Pancreas (tissue), 10 donors: ENCODE measurements at regions not wholly inside any gene's neighbourhood (a gene's known extent, or its start where the extent isn't known, plus 50 kb on each side); places are given as distances from the start of the nearest gene placed in this dataset.

Experiments
- ATAC-seq, 4 donors: fragments of 200-7000 bp; cut with Tn5 transposase; one replicate each; pipeline versions ENCODE4 v1.8.0 to v1.9.1; 2020; ENCODE audit warnings: mild to moderate bottlenecking in 4 of 4, moderate library complexity in 4 of 4
- DNase-seq, 6 donors: peaks; one replicate each; pipeline ENCODE4 v3.0.0-alpha.2; 2020
- FAIRE-seq: peaks from 2 replicates; lab custom pipeline; 2012; peaks lifted over from hg19 to GRCh38; lab: Jason Lieb, UNC
- H3K27ac ChIP-seq, 4 donors: fragments of 200-600 bp; sonication (generic); 1 replicate in 3 of 4; 2 replicates in 1 of 4; pipeline versions ENCODE4 v1.5.0 to v1.8.0; 2020
- H3K27me3 ChIP-seq, 4 donors: fragments of 200-600 bp; one replicate each; pipeline ENCODE4 v1.8.0; 2021
- H3K36me3 ChIP-seq, 3 donors: fragments of 200-600 bp; sonication (generic) in 1 of 3; one replicate each; pipeline versions ENCODE4 v1.5.0 to v1.8.0; 2020 to 2021
- H3K4me1 ChIP-seq, 3 donors: fragments of 200-600 bp; one replicate each; pipeline ENCODE4 v1.8.0; 2021
- H3K4me3 ChIP-seq, 4 donors: fragments of 200-600 bp; sonication (generic) in 2 of 4; one replicate each; pipeline versions ENCODE4 v1.5.0 to v1.8.0; 2020 to 2021
- H3K9me3 ChIP-seq, 4 donors: fragments of 200-600 bp; one replicate each; pipeline ENCODE4 v1.8.0; 2021
- CTCF ChIP-seq, 4 donors: fragments of 200-600 bp; sonication (generic) in 3 of 4; IDR thresholded peaks; one replicate each; pipeline versions ENCODE4 v1.5.0 to v1.8.0; 2021; ENCODE audit warnings: antibody characterized with exemption in 4 of 4
- WGBS, 2 donors: extraction: QIAGEN DNeasy Blood & Tissue Kit; methylation state at CpG; one replicate each; pipeline ENCODE4 v1.1.7; 2013; 5-methylcytosine and 5-hydroxymethylcytosine counted together
- intact Hi-C, 3 donors: fragments of 100-400 bp; cut with DNase I; formaldehyde crosslinking; loops; one replicate each; pipeline versions ENCODE4 v1.11.1 to v1.14.2; 2022
- donor health status: healthy with polysubstance abuse.
- donor health status: DM: no; HTN: no; CAD: no; lungs with moderate emphysema.
- donor health status: DM: no; HTN: no; CAD: no.
- donor health status: control.
- donor health status: control.
- donor health status: Bipolar disorder and iron deficiency.
- donor health status: DM: yes; HTN: yes; CAD: no.
- donor health status: DM: no; HTN: no; CAD: no.
- donor health status: DM: no; HTN: no; CAD: no.
- donor health status: DM: yes; HTN: yes; CAD: no.

- Histone ChIP-seq H3K27me3 (no peaks in the 10 kb centered on the region), H3K4me1 (no peaks in the 10 kb centered on the region), H3K9me3 (no peaks in the 10 kb centered on the region), H3K27ac (no peak overlapping the region), H3K4me3 (no peak overlapping the region), H3K36me3 (no peaks in the 10 kb centered on the region)
- no peak for DNase-seq
- WGBS, 2 donors, result 77 to 80% methylated on average over 14 of the region's 14 CpGs
- intact Hi-C loops, result no loop called here
- TF ChIP-seq CTCF (IDR thresholded peaks at IDR 0.05), result no peak
- FAIRE-seq, result no peak
- no peak for ATAC-seq
Measured at GRCh38 chr13:99123101-99124045, 77.3 kb upstream of the UBAC2 start.

- ATAC-seq, result no peak
- WGBS, 2 donors, result 52 to 62% methylated on average over 1 of the region's 1 CpG
- Histone ChIP-seq H3K36me3 (no peaks in the 10 kb centered on the region), H3K27me3 (no peaks in the 10 kb centered on the region), H3K27ac (no peak overlapping the region), H3K4me1 (no peaks in the 10 kb centered on the region), H3K4me3 (no peak overlapping the region), H3K9me3 (no peaks in the 10 kb centered on the region)
- DNase-seq, result no peak
- no peak for FAIRE-seq
- intact Hi-C loops, result no loop called here
- TF ChIP-seq CTCF (IDR thresholded peaks at IDR 0.05), result no peak
Measured at GRCh38 chr13:99124046-99124400, 76.6 kb upstream of the UBAC2 start.

GRCh38 chr13:99124794-99125316 is 75.8 kb upstream of the UBAC2 start:
- FAIRE-seq (no peak), ATAC-seq (no peak), DNase-seq (no peak)
- no peaks in the 10 kb centered on the region for H3K27me3 ChIP-seq
- no peaks in the 10 kb centered on the region for H3K36me3 ChIP-seq
- no peak for TF ChIP-seq CTCF (IDR thresholded peaks at IDR 0.05)
- H3K27ac ChIP-seq, result no peak overlapping the region
- H3K9me3 ChIP-seq, result no peaks in the 10 kb centered on the region
- intact Hi-C loops, result no loop called here
- WGBS, 2 donors, result 69 to 73% methylated on average over 9 of the region's 9 CpGs
- no peaks in the 10 kb centered on the region for H3K4me1 ChIP-seq
- H3K4me3 ChIP-seq, result no peak overlapping the region

GRCh38 chr13:99125326-99125915 is 75.2 kb upstream of the UBAC2 start:
- intact Hi-C loops, result no loop called here
- DNase-seq, result no peak
- 89 to 94% methylated on average over 9 of the region's 9 CpGs for WGBS, 2 donors
- FAIRE-seq, result no peak
- Histone ChIP-seq H3K27me3 (no peaks in the 10 kb centered on the region), H3K27ac (no peak overlapping the region), H3K9me3 (no peaks in the 10 kb centered on the region), H3K4me1 (no peaks in the 10 kb centered on the region), H3K36me3 (no peaks in the 10 kb centered on the region), H3K4me3 (no peak overlapping the region)
- TF ChIP-seq CTCF (IDR thresholded peaks at IDR 0.05), result no peak
- ATAC-seq, result no peak
